Colonic mucosa (tissue), 4 donors: ENCODE measurements at regions not wholly inside any gene's neighbourhood (a gene's known extent, or its start where the extent isn't known, plus 50 kb on each side); places are given as distances from the start of the nearest gene placed in this dataset.

Experiments used
- DNase-seq: peaks from one replicate; pipeline ENCODE4 v3.0.0-alpha.2; 2020
- H3K27ac ChIP-seq: fragments of 200-600 bp; one replicate; pipeline ENCODE4 v1.8.0; 2021
- H3K27me3 ChIP-seq: fragments of 200-600 bp; one replicate; pipeline ENCODE4 v1.8.0; 2021
- H3K36me3 ChIP-seq: fragments of 200-600 bp; one replicate; pipeline ENCODE4 v1.8.0; 2021
- H3K4me1 ChIP-seq: fragments of 200-600 bp; one replicate; pipeline ENCODE4 v1.8.0; 2021; ENCODE audit warnings: mild to moderate bottlenecking
- H3K4me3 ChIP-seq: fragments of 200-600 bp; one replicate; pipeline ENCODE4 v1.8.0; 2021
- H3K9ac ChIP-seq, 2 donors: one replicate each; pipeline ENCODE4 v1.7.0; 2013; ENCODE audit warnings: control low read depth in 2 of 2, low read depth in 2 of 2, low read length in 2 of 2
- H3K9me3 ChIP-seq: fragments of 200-600 bp; one replicate; pipeline ENCODE4 v1.8.0; 2021
- CTCF ChIP-seq: fragments of 200-600 bp; IDR thresholded peaks from one replicate; pipeline ENCODE4 v1.8.0; 2022; ENCODE audit warnings: antibody characterized with exemption, mild to moderate bottlenecking
- intact Hi-C: fragments of 100-400 bp; cut with DNase I; formaldehyde crosslinking; loops from one replicate; pipeline ENCODE4 v1.14.1; 2022
- donor health status: healthy.
- donor health status: DM: no; HTN: no; CAD: no.
- donor health status: DM: no; HTN: no; CAD: no.

DNA sequence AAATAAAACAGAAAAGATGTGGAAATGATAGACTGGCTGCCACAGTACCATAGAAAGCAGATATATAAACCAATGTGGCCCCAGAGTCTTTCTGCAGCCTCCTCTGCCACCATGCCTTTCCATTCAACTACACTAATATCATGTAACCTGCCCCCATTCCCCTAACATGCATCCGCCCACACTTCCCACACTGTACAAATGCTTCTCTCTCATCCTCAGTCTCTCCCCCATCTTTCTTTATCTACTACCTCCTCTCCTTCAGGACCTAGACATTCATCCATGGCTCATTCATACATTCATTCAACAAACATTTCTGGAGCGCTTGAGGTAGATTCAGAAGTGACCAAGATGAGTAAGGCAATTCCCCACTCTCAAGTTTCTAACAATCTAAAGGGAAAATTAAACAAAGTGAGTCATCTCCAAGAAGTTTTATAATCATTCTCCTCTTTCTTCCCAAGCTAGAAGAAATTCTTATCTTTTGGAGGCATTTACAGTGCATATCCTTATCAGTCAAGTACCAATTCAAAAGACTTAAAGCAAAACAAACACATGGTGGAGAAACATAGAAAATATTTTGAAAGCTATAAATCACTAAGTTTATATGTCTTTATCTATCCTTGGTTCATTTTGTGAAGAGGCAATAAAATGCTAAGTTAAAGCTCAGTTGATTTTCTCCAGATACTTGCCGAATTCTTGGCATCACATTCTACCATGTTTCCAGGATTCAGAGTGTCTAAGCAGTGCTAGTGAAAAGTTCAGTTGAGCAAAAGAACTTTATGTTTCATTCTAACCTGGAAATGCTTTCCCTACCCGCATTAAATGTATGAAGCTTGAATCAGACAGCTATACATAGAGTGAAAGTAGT lies 70.5 kb upstream of the FRMD6 start:
- no peaks in the 10 kb centered on the region for H3K4me1 ChIP-seq
- intact Hi-C loops = no loop called here
- DNase-seq = no peak
- no peaks in the 10 kb centered on the region for H3K36me3 ChIP-seq
- no peak overlapping the region for H3K27ac ChIP-seq
- H3K4me3 ChIP-seq = no peak overlapping the region
- no peaks in the 10 kb centered on the region for H3K9me3 ChIP-seq
- H3K27me3 ChIP-seq = no peaks in the 10 kb centered on the region
- no peak for TF ChIP-seq CTCF
- no peak overlapping the region for H3K9ac ChIP-seq

GRCh38 chr14:51582437-51582836 lies 69.3 kb upstream of the FRMD6 start:
- Histone ChIP-seq H3K9ac (no peak overlapping the region), H3K4me3 (no peak overlapping the region), H3K27ac (no peak overlapping the region), H3K4me1 (no peaks in the 10 kb centered on the region), H3K9me3 (no peaks in the 10 kb centered on the region), H3K36me3 (no peaks in the 10 kb centered on the region), H3K27me3 (no peaks in the 10 kb centered on the region)
- intact Hi-C loops = no loop called here
- TF ChIP-seq CTCF = no peak
- no peak for DNase-seq

DNA sequence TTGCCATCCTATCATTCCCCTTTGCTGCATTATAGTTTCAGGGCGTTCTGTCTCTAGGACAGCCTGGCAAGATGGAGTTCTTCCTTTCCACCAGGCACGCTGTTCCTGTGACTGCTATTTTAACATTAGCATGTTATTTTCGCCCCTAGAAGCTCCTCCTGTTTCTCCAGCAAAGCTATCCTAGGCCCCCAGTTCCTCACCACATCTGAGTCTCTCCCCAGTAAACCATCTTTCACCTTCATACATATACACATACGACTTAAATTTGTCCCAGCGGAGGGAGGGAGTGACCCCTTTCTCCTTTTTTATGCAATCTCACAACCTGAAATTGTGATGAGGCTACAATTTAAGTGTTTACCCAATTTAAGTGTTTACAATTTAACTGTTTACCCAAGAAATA lies 66.7 kb upstream of the FRMD6 start:
- H3K4me1 ChIP-seq = no peaks in the 10 kb centered on the region
- intact Hi-C loops = no loop called here
- no peak overlapping the region for H3K27ac ChIP-seq
- no peaks in the 10 kb centered on the region for H3K36me3 ChIP-seq
- no peaks in the 10 kb centered on the region for H3K9me3 ChIP-seq
- TF ChIP-seq CTCF = no peak
- DNase-seq = no peak
- no peak overlapping the region for H3K4me3 ChIP-seq
- no peak overlapping the region for H3K9ac ChIP-seq
- H3K27me3 ChIP-seq = no peaks in the 10 kb centered on the region

DNA sequence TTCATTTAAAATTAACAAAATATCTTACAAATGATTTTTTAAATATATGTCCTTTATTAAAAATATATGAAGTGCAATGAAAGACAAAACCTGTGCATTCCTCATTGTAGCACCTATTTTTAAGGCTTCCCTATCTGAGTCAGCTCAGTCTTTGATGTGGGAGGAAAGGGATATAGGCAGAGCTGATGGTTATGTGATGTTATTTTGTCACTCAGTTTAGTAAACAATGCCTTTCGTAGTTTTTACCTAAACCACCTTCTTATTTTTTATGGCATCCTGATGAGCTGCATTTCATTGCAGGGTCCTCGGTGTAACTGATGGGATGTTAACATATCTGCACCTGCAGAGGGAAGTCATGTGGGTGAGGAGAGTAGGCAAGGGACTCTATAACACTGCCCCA lies 58.9 kb upstream of the FRMD6 start:
- no peak for TF ChIP-seq CTCF
- Histone ChIP-seq H3K4me3 (no peak overlapping the region), H3K27me3 (no peaks in the 10 kb centered on the region), H3K9me3 (no peaks in the 10 kb centered on the region), H3K27ac (no peak overlapping the region), H3K4me1 (no peaks in the 10 kb centered on the region), H3K36me3 (no peaks in the 10 kb centered on the region), H3K9ac (no peak overlapping the region)
- intact Hi-C loops = no loop called here
- no peak for DNase-seq

GRCh38 chr14:51593397-51593796 lies 58.3 kb upstream of the FRMD6 start:
- no peaks in the 10 kb centered on the region for H3K4me1 ChIP-seq
- no peaks in the 10 kb centered on the region for H3K36me3 ChIP-seq
- no peaks in the 10 kb centered on the region for H3K27me3 ChIP-seq
- TF ChIP-seq CTCF = no peak
- H3K4me3 ChIP-seq = no peak overlapping the region
- intact Hi-C loops = no loop called here
- no peak overlapping the region for H3K27ac ChIP-seq
- no peak overlapping the region for H3K9ac ChIP-seq
- H3K9me3 ChIP-seq = no peaks in the 10 kb centered on the region
- no peak for DNase-seq
